ENCODE measurements at regions not wholly inside any gene's neighbourhood (a gene's known extent, or its start where the extent isn't known, plus 50 kb on each side); places are given as distances from the start of the nearest gene placed in this dataset.

- Mint-ChIP-seq H3K4me1 (no peaks in the 10 kb centered on the region), H3K36me3 (ENCODE audit: insufficient read depth) (no peaks in the 10 kb centered on the region), H3K9me3 (peaks cover 7% of the 10 kb centered on the region), H3K4me3 (no peak overlapping the region), H3K27me3 (peaks cover 12% of the 10 kb centered on the region), H3K27ac (ENCODE audit: low read depth) (no peak overlapping the region)
- DNase-seq (ENCODE audit: low spot score in 2 of 2) (no peak), ATAC-seq (replicated peaks; ENCODE audit: extremely low read depth, poor library complexity, severe bottlenecking) (no peak)
These were observed 232.2 kb downstream of the UBE3D start for GRCh38 chr6:82833481-82833880.

GRCh38 chr6:82836022-82836575 is 229.5 kb downstream of the UBE3D start:
- Mint-ChIP-seq H3K9me3 (peaks cover 7% of the 10 kb centered on the region), H3K4me1 (no peaks in the 10 kb centered on the region), H3K4me3 (no peak overlapping the region), H3K27ac (ENCODE audit: low read depth) (no peak overlapping the region), H3K27me3 (peaks cover 19% of the 10 kb centered on the region), H3K36me3 (ENCODE audit: insufficient read depth) (no peaks in the 10 kb centered on the region)
- DNase-seq (ENCODE audit: low spot score in 2 of 2) (no peak), ATAC-seq (replicated peaks; ENCODE audit: extremely low read depth, poor library complexity, severe bottlenecking) (no peak)

DNA sequence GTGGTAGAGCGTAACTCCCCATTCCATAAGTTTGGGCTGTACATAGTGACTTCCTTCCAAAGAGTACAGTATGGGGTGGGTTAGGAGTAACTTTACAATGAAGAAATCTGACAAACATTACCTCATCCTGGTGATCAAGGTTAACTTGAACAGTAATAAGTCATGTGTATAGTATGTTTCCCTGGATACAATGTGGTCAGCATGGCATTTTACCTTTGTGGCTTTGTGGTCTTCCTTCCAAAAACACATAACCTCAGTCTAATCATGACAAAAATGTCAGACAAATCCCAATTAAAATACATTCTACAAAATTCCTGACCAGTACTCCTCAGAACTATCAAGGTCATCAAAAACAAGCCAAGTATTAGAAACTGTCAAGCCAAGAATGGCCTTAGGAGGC is 225.1 kb downstream of the UBE3D start:
- Mint-ChIP-seq H3K4me1 (no peaks in the 10 kb centered on the region), H3K9me3 (peaks cover 7% of the 10 kb centered on the region), H3K27ac (ENCODE audit: low read depth) (no peak overlapping the region), H3K27me3 (peaks cover 19% of the 10 kb centered on the region), H3K36me3 (ENCODE audit: insufficient read depth) (no peaks in the 10 kb centered on the region), H3K4me3 (no peak overlapping the region)
- no peak for DNase-seq (ENCODE audit: low spot score in 2 of 2)
- ATAC-seq (replicated peaks; ENCODE audit: extremely low read depth, poor library complexity, severe bottlenecking): no peak

DNA sequence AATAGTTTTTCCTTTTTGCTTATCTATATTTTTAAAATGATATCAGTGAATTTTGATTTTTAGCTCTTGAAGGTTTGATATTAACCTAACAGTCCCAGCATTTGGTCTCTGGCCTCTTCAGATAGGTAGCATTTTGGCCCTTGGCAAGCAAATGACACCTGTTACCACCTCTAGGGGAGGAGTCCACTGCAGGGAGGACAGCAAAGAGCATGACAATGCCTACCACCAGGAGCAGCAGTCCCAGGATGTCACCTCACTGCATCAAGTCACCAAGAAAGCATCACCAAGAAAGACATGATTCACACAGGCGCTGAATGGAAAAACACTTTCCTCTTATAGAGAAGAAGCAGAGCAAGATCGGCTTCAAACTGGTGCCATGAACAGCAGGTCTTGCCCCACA is 224.3 kb downstream of the UBE3D start:
- Mint-ChIP-seq H3K4me1 (no peaks in the 10 kb centered on the region), H3K9me3 (peaks cover 7% of the 10 kb centered on the region), H3K4me3 (no peak overlapping the region), H3K27me3 (peaks cover 19% of the 10 kb centered on the region), H3K36me3 (ENCODE audit: insufficient read depth) (no peaks in the 10 kb centered on the region), H3K27ac (ENCODE audit: low read depth) (no peak overlapping the region)
- DNase-seq (ENCODE audit: low spot score in 2 of 2) (no peak), ATAC-seq (replicated peaks; ENCODE audit: extremely low read depth, poor library complexity, severe bottlenecking) (no peak)

Data from central memory CD8-positive, alpha-beta T cell (primary cell).